ENCODE measurements at regions not wholly inside any gene's neighbourhood (a gene's known extent, or its start where the extent isn't known, plus 50 kb on each side); places are given as distances from the start of the nearest gene placed in this dataset.

DNA sequence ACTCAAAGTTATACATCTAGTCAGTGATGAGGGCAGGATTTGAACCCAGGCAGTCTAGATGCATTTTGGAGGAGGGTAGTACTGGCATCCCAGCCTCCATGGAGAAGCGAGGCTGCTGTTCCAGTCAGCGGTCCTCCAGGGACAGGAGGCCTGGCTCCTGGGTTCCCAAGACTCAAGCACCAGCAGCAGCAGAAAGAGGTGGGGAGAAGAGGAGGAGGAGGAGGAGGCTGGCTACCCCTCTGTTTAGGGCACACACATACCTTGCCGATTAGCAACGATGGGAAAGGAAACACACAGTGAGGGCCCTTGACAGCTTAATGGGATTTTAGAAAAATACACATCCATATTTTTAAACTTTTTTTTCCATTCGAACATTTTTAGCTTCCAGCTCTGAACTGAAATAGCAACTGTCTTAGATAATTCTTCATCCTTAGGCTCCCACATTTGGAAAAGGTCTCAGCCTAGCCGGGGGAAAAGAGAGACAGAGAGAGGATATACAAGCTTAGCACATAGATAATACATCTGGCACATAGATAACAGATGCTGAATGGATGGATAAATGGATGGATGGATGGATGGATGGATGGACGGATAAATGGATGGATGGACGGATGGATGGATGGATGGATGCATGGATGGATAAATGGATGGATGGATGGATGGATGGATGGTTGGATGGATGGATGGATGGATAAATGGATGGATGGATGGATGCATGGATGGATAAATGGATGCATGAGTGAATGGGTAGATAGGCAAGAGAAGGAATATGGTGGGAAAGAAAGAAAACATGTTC, 87.9 kb downstream of the LBH start:
- H3K36me3 ChIP-seq, result no peaks in the 10 kb centered on the region
- no peak for TF ChIP-seq EZH2 (IDR thresholded peaks at IDR 0.05)
- no peak for TF ChIP-seq EZH2phosphoT487 (IDR thresholded peaks at IDR 0.05)
- no peak for TF ChIP-seq CTCF (IDR thresholded peaks at IDR 0.05)
- no peaks in the 10 kb centered on the region for H3F3A ChIP-seq (ENCODE audit: low read depth)
- H3K4me1 Mint-ChIP-seq, result peaks cover 12% of the 10 kb centered on the region
- no peaks in the 10 kb centered on the region for H3K9me3 ChIP-seq (ENCODE audit: low read depth)
- H3K4me1 ChIP-seq, result no peaks in the 10 kb centered on the region
- H3K4me3 Mint-ChIP-seq, result no peak overlapping the region
- no peaks in the 10 kb centered on the region for H3K27me3 ChIP-seq
- no peak overlapping the region for H3K27ac ChIP-seq
- H3K4me3 ChIP-seq, result no peak overlapping the region
- H3K27me3 Mint-ChIP-seq (ENCODE audit: insufficient read depth, low read depth), result peaks cover 3% of the 10 kb centered on the region
- H3K36me3 Mint-ChIP-seq, result no peaks in the 10 kb centered on the region
- H3K79me2 ChIP-seq (ENCODE audit: low read depth), result no peaks in the 10 kb centered on the region
- no peaks in the 10 kb centered on the region for H3K9me3 Mint-ChIP-seq
- DNase-seq (ENCODE audit: low spot score), result no peak
- no peak overlapping the region for H3K27ac Mint-ChIP-seq
- H2AFZ ChIP-seq (replicated peaks), result no peak overlapping the region
- no peaks in the 10 kb centered on the region for H4K20me1 ChIP-seq (ENCODE audit: low read depth)
- no peak overlapping the region for H3K4me2 ChIP-seq
- H3K9ac ChIP-seq, result no peak overlapping the region

GRCh38 chr2:30321466-30321865, 90.1 kb downstream of the LBH start:
- no peak overlapping the region for H2AFZ ChIP-seq (replicated peaks)
- H3K4me3 Mint-ChIP-seq, result no peak overlapping the region
- H3K36me3 Mint-ChIP-seq, result no peaks in the 10 kb centered on the region
- H3K27me3 Mint-ChIP-seq (ENCODE audit: insufficient read depth, low read depth), result peaks cover 3% of the 10 kb centered on the region
- no peak overlapping the region for H3K4me2 ChIP-seq
- no peaks in the 10 kb centered on the region for H3F3A ChIP-seq (ENCODE audit: low read depth)
- no peak overlapping the region for H3K4me3 ChIP-seq
- no peaks in the 10 kb centered on the region for H3K4me1 ChIP-seq
- DNase-seq (ENCODE audit: low spot score), result no peak
- H3K9me3 ChIP-seq (ENCODE audit: low read depth), result no peaks in the 10 kb centered on the region
- no peaks in the 10 kb centered on the region for H3K36me3 ChIP-seq
- no peak overlapping the region for H3K27ac ChIP-seq
- TF ChIP-seq EZH2phosphoT487 (IDR thresholded peaks at IDR 0.05) (no peak), CTCF (IDR thresholded peaks at IDR 0.05) (no peak), EZH2 (IDR thresholded peaks at IDR 0.05) (no peak)
- no peaks in the 10 kb centered on the region for H3K27me3 ChIP-seq
- H3K79me2 ChIP-seq (ENCODE audit: low read depth), result no peaks in the 10 kb centered on the region
- peaks cover 12% of the 10 kb centered on the region for H3K4me1 Mint-ChIP-seq
- peak overlapping the region; percentile 67 for H3K27ac Mint-ChIP-seq
- H3K9me3 Mint-ChIP-seq, result no peaks in the 10 kb centered on the region
- no peak overlapping the region for H3K9ac ChIP-seq
- H4K20me1 ChIP-seq (ENCODE audit: low read depth), result no peaks in the 10 kb centered on the region

DNA sequence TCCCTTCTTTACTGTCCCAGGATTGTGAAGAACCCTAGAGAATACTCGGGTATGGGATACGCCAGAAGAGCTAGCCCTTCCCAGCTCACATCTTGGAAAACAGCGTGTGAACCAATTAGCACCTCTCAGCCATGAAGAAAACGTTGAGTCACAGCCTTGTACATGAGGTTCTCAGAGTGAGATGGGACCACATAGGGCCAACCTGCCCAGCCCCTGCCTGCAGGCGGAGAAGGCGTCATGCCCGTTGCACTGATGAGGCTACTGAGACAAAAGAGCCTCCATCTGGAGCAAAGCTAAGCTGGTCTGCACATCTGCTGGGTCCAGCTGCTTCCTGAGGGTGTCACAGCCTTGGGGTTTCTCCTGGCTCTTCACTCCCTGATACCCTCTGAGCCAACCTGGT, 92.2 kb downstream of the LBH start:
- H3K27me3 ChIP-seq, result no peaks in the 10 kb centered on the region
- no peak overlapping the region for H3K9ac ChIP-seq
- no peaks in the 10 kb centered on the region for H3K9me3 ChIP-seq (ENCODE audit: low read depth)
- H3K4me1 ChIP-seq, result no peaks in the 10 kb centered on the region
- Mint-ChIP-seq H3K36me3 (no peaks in the 10 kb centered on the region), H3K27ac (no peak overlapping the region), H3K9me3 (no peaks in the 10 kb centered on the region), H3K4me1 (peaks cover 12% of the 10 kb centered on the region), H3K27me3 (ENCODE audit: insufficient read depth, low read depth) (peaks cover 3% of the 10 kb centered on the region), H3K4me3 (no peak overlapping the region)
- TF ChIP-seq EZH2 (IDR thresholded peaks at IDR 0.05), result no peak
- TF ChIP-seq EZH2phosphoT487 (IDR thresholded peaks at IDR 0.05), result no peak
- no peak for TF ChIP-seq CTCF (IDR thresholded peaks at IDR 0.05)
- no peak overlapping the region for H3K4me3 ChIP-seq
- H3K36me3 ChIP-seq, result no peaks in the 10 kb centered on the region
- no peak overlapping the region for H3K27ac ChIP-seq
- H3K79me2 ChIP-seq (ENCODE audit: low read depth), result no peaks in the 10 kb centered on the region
- DNase-seq (ENCODE audit: low spot score), result no peak
- H3K4me2 ChIP-seq, result no peak overlapping the region
- H2AFZ ChIP-seq (replicated peaks), result no peak overlapping the region
- H4K20me1 ChIP-seq (ENCODE audit: low read depth), result no peaks in the 10 kb centered on the region
- no peaks in the 10 kb centered on the region for H3F3A ChIP-seq (ENCODE audit: low read depth)
